ENCODE measurements at regions not wholly inside any gene's neighbourhood (a gene's known extent, or its start where the extent isn't known, plus 50 kb on each side); places are given as distances from the start of the nearest gene placed in this dataset.
"Not testable (repeated sequence)": the region's sequence is repeated elsewhere in the genome, so short reads cannot be mapped to it uniquely, and the experiment has no call there.

DNA sequence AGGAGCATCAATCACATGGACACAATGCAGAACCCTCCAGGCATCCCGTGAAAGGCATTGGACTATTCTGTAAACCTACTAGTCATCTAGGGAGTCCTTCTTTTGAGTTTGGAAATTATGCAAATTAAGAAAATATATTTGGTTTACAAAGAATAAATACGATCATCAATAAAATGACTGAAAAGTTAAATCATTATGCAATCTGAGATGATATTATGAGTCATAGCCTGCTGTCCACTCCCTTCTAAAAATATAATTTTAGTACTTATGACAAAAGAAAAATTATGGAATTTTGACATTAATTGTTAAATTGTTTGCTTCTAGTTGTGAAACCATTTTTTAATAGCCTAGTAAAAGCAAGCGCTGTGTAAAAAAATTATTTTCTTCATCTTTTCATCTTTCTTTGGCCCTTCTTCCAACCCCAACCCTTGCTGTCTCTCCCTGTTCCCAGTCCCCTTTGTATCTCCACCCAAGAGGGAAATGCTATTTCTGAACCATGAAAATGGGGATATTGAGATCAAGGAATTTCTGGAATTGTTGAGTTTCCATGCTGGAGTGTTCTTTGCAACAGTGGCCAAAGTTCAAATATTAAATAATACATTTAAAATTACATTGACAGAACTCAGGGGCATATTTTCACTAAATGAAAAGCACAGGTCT lies 599.8 kb downstream of the COL12A1 start:
- H3K36me3 Mint-ChIP-seq (ENCODE audit: insufficient read depth in 2 of 2) = no peaks in the 10 kb centered on the region
- no peak overlapping the region for H3K4me3 Mint-ChIP-seq
- no peak overlapping the region for H3K27ac Mint-ChIP-seq
- H3K9me3 Mint-ChIP-seq = peaks cover 0 to 2% of the 10 kb centered on the region in 2 donors
- H3K4me1 Mint-ChIP-seq (ENCODE audit: low read depth) = no peaks in the 10 kb centered on the region
- ATAC-seq (replicated peaks in 1 of 2) (no peak), DNase-seq (no peak)
- H3K27me3 Mint-ChIP-seq (ENCODE audit: low read depth) = no peaks in the 10 kb centered on the region

DNA sequence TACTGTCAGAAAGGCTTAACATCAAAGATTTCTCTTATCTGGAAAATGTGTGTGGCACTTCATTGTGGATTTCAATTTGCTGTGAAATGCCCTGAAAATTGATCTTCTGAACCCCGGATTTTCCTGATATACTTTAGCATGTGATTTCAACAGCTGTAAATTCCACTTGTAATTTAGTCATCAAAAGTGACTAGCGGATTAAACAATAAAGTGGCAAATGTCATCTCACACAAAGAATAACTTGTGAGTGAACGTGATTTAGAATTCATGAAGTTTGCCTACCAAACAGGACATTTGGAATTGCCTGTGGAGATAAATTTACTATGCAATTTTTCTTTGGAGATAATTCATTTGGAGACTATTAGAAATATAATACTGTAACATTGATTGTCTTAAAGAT lies 601.6 kb downstream of the COL12A1 start:
- peaks cover 0 to 2% of the 10 kb centered on the region in 2 donors for H3K9me3 Mint-ChIP-seq
- ATAC-seq (replicated peaks in 1 of 2) (no peak), DNase-seq (no peak)
- H3K36me3 Mint-ChIP-seq (ENCODE audit: insufficient read depth in 2 of 2) = no peaks in the 10 kb centered on the region
- H3K27ac Mint-ChIP-seq = no peak overlapping the region
- H3K4me3 Mint-ChIP-seq = no peak overlapping the region
- no peaks in the 10 kb centered on the region for H3K27me3 Mint-ChIP-seq (ENCODE audit: low read depth)
- H3K4me1 Mint-ChIP-seq (ENCODE audit: low read depth) = no peaks in the 10 kb centered on the region

GRCh38 chr6:74603322-74604076 lies 602.4 kb downstream of the COL12A1 start:
- Mint-ChIP-seq H3K4me3 (no peak overlapping the region), H3K27ac (no peak overlapping the region), H3K36me3 (ENCODE audit: insufficient read depth in 2 of 2) (no peaks in the 10 kb centered on the region), H3K9me3 (peaks cover 0 to 2% of the 10 kb centered on the region in 2 donors), H3K27me3 (ENCODE audit: low read depth) (no peaks in the 10 kb centered on the region), H3K4me1 (ENCODE audit: low read depth) (no peaks in the 10 kb centered on the region)
- no peak for ATAC-seq (replicated peaks in 1 of 2)
- DNase-seq = no peak

DNA sequence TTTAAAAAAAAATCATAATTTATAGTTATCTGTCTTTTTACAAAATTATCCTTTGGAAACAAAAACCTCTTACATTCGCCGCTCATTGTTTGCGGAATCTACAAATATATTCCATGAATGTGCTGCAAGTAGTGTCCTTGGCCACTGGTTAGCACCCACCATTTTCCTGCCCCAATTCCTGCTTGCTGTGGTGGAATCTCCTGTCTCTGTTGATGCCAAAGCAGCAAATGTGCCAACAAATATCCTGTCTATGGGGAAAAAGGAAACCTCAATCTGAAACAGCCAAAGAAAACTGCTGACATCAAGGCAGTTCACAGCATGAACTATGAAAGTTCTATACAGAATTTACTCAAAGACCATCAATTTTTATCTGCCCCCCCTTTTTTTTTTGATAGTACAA lies 603.6 kb downstream of the COL12A1 start:
- Mint-ChIP-seq H3K4me1 (ENCODE audit: low read depth) (no peaks in the 10 kb centered on the region), H3K9me3 (peaks cover 0 to 2% of the 10 kb centered on the region in 2 donors), H3K4me3 (no peak overlapping the region), H3K27ac (no peak overlapping the region), H3K27me3 (ENCODE audit: low read depth) (no peaks in the 10 kb centered on the region), H3K36me3 (ENCODE audit: insufficient read depth in 2 of 2) (no peaks in the 10 kb centered on the region)
- DNase-seq = no peak
- ATAC-seq (replicated peaks in 1 of 2) = no peak

DNA sequence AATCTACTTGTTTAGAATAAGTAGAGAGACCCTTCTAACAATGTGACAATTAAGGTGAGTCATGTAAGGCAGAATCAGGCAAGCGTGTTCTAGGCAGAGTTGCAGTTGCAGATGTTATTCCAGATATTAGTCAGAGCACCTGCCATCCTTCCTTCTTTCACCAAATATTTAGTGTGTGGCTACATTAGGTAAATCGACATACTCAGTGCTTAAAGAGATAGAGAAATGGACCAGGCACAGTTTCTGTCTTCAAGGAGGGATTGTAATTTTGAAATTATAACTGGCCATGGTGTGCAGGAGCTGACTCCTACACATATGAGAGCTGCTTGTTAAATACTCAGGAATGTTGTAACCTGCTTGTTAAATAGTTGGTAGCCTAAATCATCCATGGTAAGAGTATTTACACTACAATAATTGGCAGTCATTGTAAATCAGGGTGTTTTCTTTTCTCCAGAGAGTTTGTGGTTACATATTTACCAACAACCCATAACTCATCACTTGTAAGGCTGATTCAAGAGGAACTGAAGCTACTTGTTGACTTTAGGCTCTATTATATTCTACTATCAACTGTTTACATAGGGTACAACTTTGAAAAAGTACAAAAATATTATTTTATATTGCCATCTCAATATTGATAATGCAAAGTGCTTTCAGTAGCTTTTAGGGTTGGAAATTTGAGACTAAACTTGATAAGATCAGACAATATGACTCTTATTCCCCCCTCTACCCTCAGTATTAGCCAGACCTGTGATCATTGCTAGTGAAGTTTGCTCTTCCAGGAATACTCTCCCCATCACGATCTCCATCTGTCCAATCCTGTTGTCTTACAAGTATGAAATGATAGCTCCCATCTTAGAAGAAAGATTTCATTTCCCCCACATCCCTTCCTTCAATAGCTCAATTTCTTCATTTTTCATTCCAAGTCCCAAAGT lies 607.1 kb downstream of the COL12A1 start:
- DNase-seq (no peak), ATAC-seq (replicated peaks in 1 of 2) (no peak)
- peaks cover 0 to 2% of the 10 kb centered on the region in 2 donors for H3K9me3 Mint-ChIP-seq
- H3K36me3 Mint-ChIP-seq (ENCODE audit: insufficient read depth in 2 of 2) = no peaks in the 10 kb centered on the region
- no peak overlapping the region for H3K4me3 Mint-ChIP-seq
- H3K27ac Mint-ChIP-seq = no peak overlapping the region
- no peaks in the 10 kb centered on the region for H3K27me3 Mint-ChIP-seq (ENCODE audit: low read depth)
- H3K4me1 Mint-ChIP-seq (ENCODE audit: low read depth) = no peaks in the 10 kb centered on the region

GRCh38 chr6:74597840-74598239 lies 608.0 kb downstream of the COL12A1 start:
- Mint-ChIP-seq H3K4me1 (ENCODE audit: low read depth) (no peaks in the 10 kb centered on the region), H3K9me3 (peaks cover 0 to 2% of the 10 kb centered on the region in 2 donors), H3K4me3 (no peak overlapping the region), H3K36me3 (ENCODE audit: insufficient read depth in 2 of 2) (no peaks in the 10 kb centered on the region), H3K27me3 (ENCODE audit: low read depth) (no peaks in the 10 kb centered on the region), H3K27ac (no peak overlapping the region)
- ATAC-seq (replicated peaks in 1 of 2) = no peak
- DNase-seq = no peak

- ATAC-seq (replicated peaks in 1 of 2) (no peak), DNase-seq (no peak)
- Mint-ChIP-seq H3K4me3 (no peak overlapping the region), H3K36me3 (ENCODE audit: insufficient read depth in 2 of 2) (no peaks in the 10 kb centered on the region), H3K4me1 (ENCODE audit: low read depth) (no peaks in the 10 kb centered on the region), H3K27ac (no peak overlapping the region), H3K27me3 (ENCODE audit: low read depth) (no peaks in the 10 kb centered on the region), H3K9me3 (peaks cover 2% of the 10 kb centered on the region in 2 donors)
These were observed 608.6 kb downstream of the COL12A1 start for GRCh38 chr6:74597266-74597665.

GRCh38 chr6:74596588-74596987 lies 609.3 kb downstream of the COL12A1 start:
- no peak for DNase-seq
- Mint-ChIP-seq H3K36me3 (ENCODE audit: insufficient read depth in 2 of 2) (no peaks in the 10 kb centered on the region), H3K4me1 (ENCODE audit: low read depth) (no peaks in the 10 kb centered on the region), H3K4me3 (no peak overlapping the region), H3K27ac (no peak overlapping the region), H3K27me3 (ENCODE audit: low read depth) (no peaks in the 10 kb centered on the region), H3K9me3 (peaks cover 2 to 3% of the 10 kb centered on the region in 2 donors)
- ATAC-seq (replicated peaks in 1 of 2) = no peak

- H3K9me3 Mint-ChIP-seq; H3K27me3 Mint-ChIP-seq (ENCODE audit: low read depth); H3K4me1 Mint-ChIP-seq (ENCODE audit: low read depth); ATAC-seq (replicated peaks in 1 of 2); H3K36me3 Mint-ChIP-seq (ENCODE audit: insufficient read depth in 2 of 2); H3K27ac Mint-ChIP-seq; H3K4me3 Mint-ChIP-seq; DNase-seq: not testable (repeated sequence)
These were observed 611.5 kb downstream of the COL12A1 start for GRCh38 chr6:74594350-74594749.

DNA sequence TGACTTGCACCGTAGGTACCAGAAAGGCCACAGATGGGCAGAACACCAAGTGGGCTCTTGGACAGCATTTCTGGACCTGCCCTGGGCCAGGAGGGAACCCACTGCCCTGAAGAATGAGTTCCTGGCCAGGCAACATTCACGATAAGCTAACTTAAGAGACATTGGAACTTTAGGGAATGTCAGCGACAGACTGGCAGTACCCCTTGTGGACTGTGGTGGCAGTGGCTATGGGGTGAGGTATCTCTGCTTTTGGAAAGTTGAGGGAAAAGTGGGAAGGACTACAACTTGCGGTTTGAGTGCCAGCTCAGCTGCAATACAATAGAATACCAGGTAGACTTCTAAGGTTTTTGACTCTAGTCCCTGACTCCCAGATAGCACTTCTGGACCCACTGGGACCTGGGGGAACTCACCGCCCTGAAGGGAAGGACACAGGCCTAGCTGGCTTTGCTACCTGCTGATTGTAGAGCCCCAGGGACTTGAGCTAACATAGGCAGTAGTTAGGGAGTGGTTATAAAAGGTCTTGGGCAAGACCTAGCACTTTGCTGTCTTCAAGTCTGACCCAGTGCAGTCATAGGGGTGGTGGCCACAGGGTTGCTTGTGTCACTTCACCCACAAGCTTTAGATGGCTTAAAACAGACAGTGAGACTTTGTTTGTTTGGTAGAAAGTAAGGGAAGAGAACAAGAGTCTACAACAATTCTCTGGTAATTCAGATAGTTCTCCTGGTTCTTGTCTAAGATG lies 617.6 kb downstream of the COL12A1 start:
- peaks cover 2 to 3% of the 10 kb centered on the region in 2 donors for H3K9me3 Mint-ChIP-seq
- H3K4me3 Mint-ChIP-seq = no peak overlapping the region
- no peak overlapping the region for H3K27ac Mint-ChIP-seq
- DNase-seq (no peak), ATAC-seq (replicated peaks in 1 of 2) (no peak)
- H3K36me3 Mint-ChIP-seq (ENCODE audit: insufficient read depth in 2 of 2) = no peaks in the 10 kb centered on the region
- H3K27me3 Mint-ChIP-seq (ENCODE audit: low read depth) = no peaks in the 10 kb centered on the region
- H3K4me1 Mint-ChIP-seq (ENCODE audit: low read depth) = no peaks in the 10 kb centered on the region

DNA sequence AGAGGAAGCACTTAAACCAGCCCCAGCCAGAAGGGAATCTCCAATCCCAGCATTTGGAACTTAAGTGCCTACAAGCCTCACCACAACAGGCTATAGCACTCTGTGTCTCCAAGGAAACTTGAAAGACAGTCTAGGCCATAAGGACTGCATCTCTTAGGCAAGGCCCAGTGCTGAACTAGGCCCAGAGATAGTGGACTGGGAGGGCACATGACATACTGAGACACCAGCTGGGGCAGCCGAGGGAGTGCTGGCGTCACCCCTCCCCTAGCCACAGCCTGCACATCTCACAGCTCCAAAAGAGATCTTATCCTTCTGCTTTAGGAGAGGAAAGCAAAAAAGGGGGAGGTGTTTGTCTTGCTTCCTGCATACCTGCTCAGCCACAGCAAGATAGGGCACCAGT lies 618.5 kb downstream of the COL12A1 start:
- no peak overlapping the region for H3K27ac Mint-ChIP-seq
- no peak overlapping the region for H3K4me3 Mint-ChIP-seq
- DNase-seq (no peak), ATAC-seq (replicated peaks in 1 of 2) (no peak)
- H3K27me3 Mint-ChIP-seq (ENCODE audit: low read depth) = no peaks in the 10 kb centered on the region
- no peaks in the 10 kb centered on the region for H3K4me1 Mint-ChIP-seq (ENCODE audit: low read depth)
- H3K9me3 Mint-ChIP-seq = peaks cover 0 to 2% of the 10 kb centered on the region in 2 donors
- H3K36me3 Mint-ChIP-seq (ENCODE audit: insufficient read depth in 2 of 2) = no peaks in the 10 kb centered on the region

GRCh38 chr6:74585753-74586152 lies 620.1 kb downstream of the COL12A1 start:
- H3K36me3 Mint-ChIP-seq (ENCODE audit: insufficient read depth in 2 of 2) = no peaks in the 10 kb centered on the region

More at GRCh38 chr6:74585753-74586152, 620.1 kb downstream of the COL12A1 start:
- Mint-ChIP-seq H3K4me3 (no peak overlapping the region), H3K4me1 (ENCODE audit: low read depth) (no peaks in the 10 kb centered on the region), H3K9me3 (no peaks in the 10 kb centered on the region), H3K27ac (no peak overlapping the region), H3K27me3 (ENCODE audit: low read depth) (no peaks in the 10 kb centered on the region)
- no peak for DNase-seq
- ATAC-seq (replicated peaks in 1 of 2) = no peak
